Neural cell (in vitro differentiated cells): ENCODE measurements at regions not wholly inside any gene's neighbourhood (a gene's known extent, or its start where the extent isn't known, plus 50 kb on each side); places are given as distances from the start of the nearest gene placed in this dataset.

Source experiments
- H2AFZ ChIP-seq: fragments of 200-600, 300-800 bp; sonication (generic), shearing (Covaris generic); 2 replicates; pipeline ENCODE4 v1.6.0; 2014; ENCODE audit warnings: low read depth, mild to moderate bottlenecking, antibody characterized with exemption, low read length, moderate library complexity
- H3F3A ChIP-seq: fragments of 200-600 bp; shearing (Covaris generic); 2 replicates; pipeline ENCODE4 v1.6.1; 2016; ENCODE audit warnings: mild to moderate bottlenecking, moderate library complexity, mixed read lengths, antibody characterized with exemption, low read length; ENCODE audit not compliant: insufficient read depth, poor library complexity, severe bottlenecking
- H3K27ac ChIP-seq: fragments of 200-600, 300-800 bp; sonication (generic), shearing (Covaris generic); 2 replicates; pipeline ENCODE4 v1.5.1; 2014; ENCODE audit warnings: mild to moderate bottlenecking, low read length, moderate library complexity
- H3K27me3 ChIP-seq: fragments of 300-800, 200-600 bp; sonication (generic), shearing (Covaris generic); 2 replicates; pipeline ENCODE4 v1.6.0; 2014; ENCODE audit warnings: mild to moderate bottlenecking, low read depth, low read length, moderate library complexity; ENCODE audit not compliant: insufficient read depth
- H3K36me3 ChIP-seq: fragments of 300-800, 200-600 bp; sonication (generic), shearing (Covaris generic); 2 replicates; pipeline ENCODE4 v1.5.1; 2014; ENCODE audit warnings: mild to moderate bottlenecking, antibody characterized with exemption, low read length, moderate library complexity; ENCODE audit not compliant: insufficient read depth
- H3K4me2 ChIP-seq: fragments of 300-800, 200-600 bp; sonication (generic), shearing (Covaris generic); 2 replicates; pipeline ENCODE4 v1.6.0; 2014; ENCODE audit warnings: mild to moderate bottlenecking, low read length
- H3K4me3 ChIP-seq: fragments of 300-800, 200-600 bp; sonication (generic), shearing (Covaris generic); 2 replicates; pipeline ENCODE4 v1.5.1; 2014; ENCODE audit warnings: mild to moderate bottlenecking, low read length, moderate library complexity
- H3K79me2 ChIP-seq: fragments of 200-600 bp; shearing (Covaris generic); replicated peaks from 2 replicates; pipeline ENCODE4 v1.6.0; 2014; ENCODE audit warnings: mild to moderate bottlenecking, low read length, moderate library complexity; ENCODE audit not compliant: insufficient read depth
- H3K9ac ChIP-seq: fragments of 300-800, 200-600 bp; sonication (generic), shearing (Covaris generic); 2 replicates; pipeline ENCODE4 v1.6.1; 2016; ENCODE audit warnings: mild to moderate bottlenecking, low read length, mixed read lengths
- H3K9me2 ChIP-seq: fragments of 200-600 bp; shearing (Covaris generic); 2 replicates; pipeline ENCODE4 v1.6.1; 2016; ENCODE audit warnings: mild to moderate bottlenecking, low read length, mixed read lengths; ENCODE audit not compliant: insufficient read depth
- H3K9me3 ChIP-seq: fragments of 200-600, 300-800 bp; sonication (generic), shearing (Covaris generic); 2 replicates; pipeline ENCODE4 v1.6.1; 2016; ENCODE audit warnings: mild to moderate bottlenecking, mixed run types, low read length, moderate library complexity, mixed read lengths
- H4K20me1 ChIP-seq: fragments of 200-600 bp; shearing (Covaris generic); 2 replicates; pipeline ENCODE4 v1.6.1; 2016; ENCODE audit warnings: mild to moderate bottlenecking, mixed run types; ENCODE audit not compliant: insufficient read depth
- CTCF ChIP-seq: fragments of 450-650 bp; IDR thresholded peaks from 2 replicates; pipeline ENCODE4 v1.5.1; 2014; ENCODE audit warnings: antibody characterized with exemption, mild to moderate bottlenecking, moderate library complexity; ENCODE audit not compliant: poor library complexity, severe bottlenecking
- EP300 ChIP-seq: fragments of 450-650 bp; conservative IDR thresholded peaks from 2 replicates; pipeline ENCODE4 v1.6.1; 2014; ENCODE audit warnings: antibody characterized with exemption, mild to moderate bottlenecking, moderate library complexity; ENCODE audit not compliant: poor library complexity, severe bottlenecking
- EZH2 ChIP-seq: fragments of 200-600, 300-800 bp; shearing (Covaris generic), sonication (generic); IDR thresholded peaks from 2 replicates; pipeline ENCODE4 v1.6.1; 2014; ENCODE audit warnings: antibody characterized with exemption, low read length, borderline replicate concordance, mild to moderate bottlenecking; ENCODE audit not compliant: insufficient read depth, poor library complexity, severe bottlenecking
- MXI1 ChIP-seq: fragments of 450-650 bp; conservative IDR thresholded peaks from 2 replicates; pipeline ENCODE4 v1.6.1; 2014; ENCODE audit warnings: antibody characterized with exemption, mild to moderate bottlenecking; ENCODE audit not compliant: poor library complexity, severe bottlenecking
- POLR2AphosphoS5 ChIP-seq: IDR thresholded peaks from 2 replicates; pipeline ENCODE4 v1.6.1; 2012
- RAD21 ChIP-seq: fragments of 450-650 bp; conservative IDR thresholded peaks from 2 replicates; pipeline ENCODE4 v1.6.1; 2014; ENCODE audit warnings: antibody characterized with exemption, mild to moderate bottlenecking, moderate library complexity
- REST ChIP-seq: IDR thresholded peaks from 2 replicates; pipeline ENCODE4 v1.6.1; 2012; ENCODE audit warnings: borderline replicate concordance
- SMC3 ChIP-seq: fragments of 450-650 bp; conservative IDR thresholded peaks from 2 replicates; pipeline ENCODE4 v1.6.1; 2014; ENCODE audit warnings: antibody characterized with exemption, mild to moderate bottlenecking, moderate library complexity; ENCODE audit not compliant: poor library complexity
- TAF1 ChIP-seq: IDR thresholded peaks from 2 replicates; pipeline ENCODE4 v1.6.1; 2012; ENCODE audit warnings: low read depth

GRCh38 chr2:144233733-144234541 is 286.0 kb downstream of the ZEB2 start:
- no peak overlapping the region for H3K4me2 ChIP-seq
- no peak overlapping the region for H3K27ac ChIP-seq
- no peaks in the 10 kb centered on the region for H3K27me3 ChIP-seq
- TF ChIP-seq SMC3 (no peak), EZH2 (no peak), POLR2AphosphoS5 (no peak), TAF1 (no peak), REST (no peak), CTCF (no peak), EP300 (no peak), MXI1 (no peak), RAD21 (no peak)
- H3K9ac ChIP-seq, result no peak overlapping the region
- no peak overlapping the region for H2AFZ ChIP-seq
- H3F3A ChIP-seq, result peaks cover 3% of the 10 kb centered on the region
- H3K9me3 ChIP-seq, result no peaks in the 10 kb centered on the region
- no peaks in the 10 kb centered on the region for H3K9me2 ChIP-seq
- no peak overlapping the region for H3K4me3 ChIP-seq
- H3K36me3 ChIP-seq, result no peaks in the 10 kb centered on the region
- H4K20me1 ChIP-seq, result no peaks in the 10 kb centered on the region
- no peaks in the 10 kb centered on the region for H3K79me2 ChIP-seq

- Histone ChIP-seq H3K9me2 (no peaks in the 10 kb centered on the region), H3K4me3 (no peak overlapping the region), H3K4me2 (no peak overlapping the region), H3K9me3 (no peaks in the 10 kb centered on the region), H3K27me3 (no peaks in the 10 kb centered on the region), H3K36me3 (no peaks in the 10 kb centered on the region), H3K79me2 (no peaks in the 10 kb centered on the region), H3K27ac (no peak overlapping the region), H3F3A (peaks cover 3% of the 10 kb centered on the region), H3K9ac (no peak overlapping the region), H4K20me1 (no peaks in the 10 kb centered on the region), H2AFZ (no peak overlapping the region)
- TF ChIP-seq POLR2AphosphoS5 (no peak), RAD21 (no peak), REST (no peak), TAF1 (no peak), EP300 (no peak), SMC3 (no peak), MXI1 (no peak), CTCF (no peak)
Measured at GRCh38 chr2:144233317-144233716, 286.6 kb downstream of the ZEB2 start.
